ENCODE measurements at regions not wholly inside any gene's neighbourhood (a gene's known extent, or its start where the extent isn't known, plus 50 kb on each side); places are given as distances from the start of the nearest gene placed in this dataset.
A peak's percentile ranks its signal among the peaks of the same experiment; 100 is the strongest.
"Not testable (repeated sequence)": the region's sequence is repeated elsewhere in the genome, so short reads cannot be mapped to it uniquely, and the experiment has no call there.

GRCh38 chr11:16605894-16606783 is 132.3 kb upstream of the C11orf58 start:
- peak; percentile 67 for DNase-seq (ENCODE audit: low read depth, low spot score)
- H3K27ac ChIP-seq: peak overlapping the region; percentile 38

- peak overlapping the region; percentile 38 for H3K27ac ChIP-seq
- DNase-seq (ENCODE audit: low read depth, low spot score): no peak
Observed at GRCh38 chr11:16605389-16605893, 133.0 kb upstream of the C11orf58 start.

GRCh38 chr11:16604794-16605388 is 133.6 kb upstream of the C11orf58 start:
- DNase-seq (ENCODE audit: low read depth, low spot score): no peak

DNA sequence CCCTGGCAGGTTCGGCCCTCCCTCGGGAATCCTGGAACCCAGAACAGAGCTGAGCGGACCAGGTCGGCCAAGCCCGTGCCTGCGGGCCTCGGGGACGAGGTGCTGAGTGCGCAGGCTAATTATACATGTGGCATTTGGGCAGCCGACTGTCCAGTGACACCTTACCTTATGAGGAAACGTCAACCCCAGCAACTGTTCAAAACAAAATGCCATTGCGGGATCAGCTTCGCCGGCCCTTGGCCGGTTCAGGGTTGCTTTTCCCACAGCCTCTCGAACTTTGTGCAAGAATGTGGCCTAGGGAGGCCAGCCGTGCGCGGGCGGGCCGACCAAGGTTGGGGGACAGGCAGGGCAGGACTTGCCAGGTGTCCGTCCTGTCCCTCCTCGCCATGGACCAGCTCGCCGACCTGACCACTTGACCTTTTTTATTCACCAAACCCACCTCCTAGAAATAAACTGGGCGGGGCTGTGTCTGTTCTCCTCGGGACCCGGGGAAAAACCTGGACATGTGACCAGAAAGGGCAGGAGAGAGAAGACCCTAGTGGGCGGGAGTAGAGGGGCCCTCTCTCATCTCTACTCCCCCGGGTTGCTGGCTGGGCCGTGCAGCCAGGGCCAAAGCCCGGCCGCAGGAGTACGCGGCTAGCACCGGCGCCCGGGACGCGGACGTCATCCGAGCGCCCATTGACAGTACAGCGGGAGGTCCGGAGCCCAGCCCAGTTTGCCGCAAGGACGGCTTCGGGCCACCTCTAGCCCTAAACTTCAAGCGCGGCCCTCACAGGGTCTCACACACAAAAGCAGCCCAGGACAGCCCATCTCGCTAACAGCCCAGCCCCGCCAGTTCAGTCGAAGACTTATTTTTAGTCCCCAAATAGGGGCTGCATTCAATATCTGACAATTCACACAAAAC is 134.3 kb upstream of the C11orf58 start:
- no peak overlapping the region for H3K27ac ChIP-seq
- DNase-seq (ENCODE audit: low read depth, low spot score): no peak

More at GRCh38 chr11:16604794-16605388, 133.6 kb upstream of the C11orf58 start:
- peak overlapping the region; percentile 38 for H3K27ac ChIP-seq

- no peak overlapping the region for H3K27ac ChIP-seq
- no peak for DNase-seq (ENCODE audit: low read depth, low spot score)
Observed at GRCh38 chr11:16603245-16603644, 135.2 kb upstream of the C11orf58 start.

DNA sequence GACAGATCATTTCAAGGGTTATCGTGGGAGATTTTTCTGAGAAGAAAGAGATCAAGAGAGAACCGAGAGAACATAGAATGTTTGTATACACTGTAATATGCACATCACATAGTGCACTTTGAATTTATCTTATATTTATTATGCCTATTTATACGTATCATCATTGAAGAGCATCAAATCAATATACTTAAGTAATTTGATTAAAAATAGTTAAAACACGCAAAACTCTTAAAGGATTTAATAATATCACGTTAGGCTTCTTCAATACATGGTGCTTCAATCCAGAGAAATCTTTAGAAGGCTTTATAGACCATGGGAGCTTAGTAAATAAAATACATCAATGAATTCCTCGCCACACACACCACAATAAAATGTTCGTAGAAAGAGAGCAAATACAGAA is 139.5 kb upstream of the C11orf58 start:
- DNase-seq (ENCODE audit: low read depth, low spot score): no peak
- no peak overlapping the region for H3K27ac ChIP-seq

DNA sequence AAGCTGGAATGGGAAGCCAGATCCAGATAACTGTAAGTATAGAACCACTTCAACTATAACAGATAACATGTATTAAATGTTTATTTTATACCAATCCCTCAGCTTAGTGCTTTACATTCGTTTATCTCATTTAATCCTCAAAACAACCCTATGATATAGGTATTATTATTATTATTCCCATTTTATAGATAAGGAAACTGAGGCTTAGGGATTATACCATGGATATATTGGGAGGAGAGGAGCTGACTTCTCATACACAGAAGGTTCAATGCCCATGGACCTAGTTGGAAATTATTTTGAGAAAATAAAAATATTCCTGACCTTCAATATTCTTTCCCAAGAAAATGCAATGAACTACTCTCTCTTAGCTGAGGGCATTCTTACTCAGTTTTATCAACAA is 140.4 kb upstream of the C11orf58 start:
- H3K27ac ChIP-seq: no peak overlapping the region
- no peak for DNase-seq (ENCODE audit: low read depth, low spot score)

DNA sequence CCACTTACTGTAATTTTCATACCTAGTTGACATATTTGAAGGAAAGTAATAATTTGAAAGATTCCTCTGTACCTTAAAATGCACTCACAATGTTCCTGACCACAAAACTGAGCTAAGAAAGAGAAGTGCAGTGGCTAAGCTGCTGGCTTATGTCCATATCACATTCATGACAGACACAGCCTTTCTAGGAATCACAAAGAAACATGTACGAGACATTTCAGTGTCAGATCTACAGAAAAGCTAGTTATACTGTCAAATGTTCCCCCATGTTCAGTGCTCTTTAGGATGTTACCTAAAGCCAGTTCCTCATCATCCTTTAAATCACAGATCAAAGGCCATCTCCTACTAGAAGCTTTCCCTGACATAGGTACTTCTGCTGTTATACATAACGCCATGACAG is 142.2 kb upstream of the C11orf58 start:
- no peak for DNase-seq (ENCODE audit: low read depth, low spot score)
- no peak overlapping the region for H3K27ac ChIP-seq

GRCh38 chr11:16591157-16591556 is 147.3 kb upstream of the C11orf58 start:
- H3K27ac ChIP-seq: no peak overlapping the region
- DNase-seq (ENCODE audit: low read depth, low spot score): no peak

DNA sequence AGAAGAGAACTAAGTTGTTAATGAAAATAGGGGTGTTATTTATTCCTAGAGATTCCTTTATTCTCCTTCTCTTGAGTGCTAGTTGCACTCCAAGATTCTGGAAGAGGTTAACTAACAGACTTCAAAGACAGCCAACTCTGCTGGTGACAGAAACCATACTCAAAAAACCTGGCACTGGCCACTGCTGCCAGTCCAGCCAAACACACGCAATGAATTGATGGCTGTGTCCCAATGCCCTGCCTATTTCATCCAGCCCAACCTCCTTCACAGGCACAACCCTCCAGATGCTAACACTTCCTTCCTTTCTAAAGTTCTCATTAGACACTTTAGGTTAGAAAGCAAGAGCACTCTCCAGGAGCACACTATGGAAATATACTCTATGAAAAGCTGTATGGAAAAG is 150.8 kb upstream of the C11orf58 start:
- no peak overlapping the region for H3K27ac ChIP-seq
- DNase-seq (ENCODE audit: low read depth, low spot score): no peak

DNA sequence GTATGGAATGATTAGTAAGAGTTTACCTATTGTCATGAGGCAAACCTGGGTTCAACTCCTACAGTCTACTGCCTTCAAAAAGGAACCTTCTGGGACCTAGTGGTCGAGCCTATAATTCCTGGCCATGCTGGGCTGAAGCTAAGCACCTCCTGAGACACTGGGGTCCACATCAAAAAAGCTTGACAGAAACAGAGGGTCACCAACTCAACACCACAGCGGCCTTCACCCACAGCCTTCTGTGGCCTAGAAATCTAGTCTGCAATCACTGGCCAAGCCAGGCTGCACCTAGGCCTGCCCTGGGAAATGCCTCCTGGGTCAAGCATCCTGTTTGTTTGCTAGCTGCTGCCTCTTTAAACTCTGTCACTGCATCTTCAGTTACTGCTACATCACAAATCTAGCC is 153.9 kb upstream of the C11orf58 start:
- DNase-seq (ENCODE audit: low read depth, low spot score): no peak
- H3K27ac ChIP-seq: no peak overlapping the region

GRCh38 chr11:16581078-16581477 is 157.4 kb upstream of the C11orf58 start:
- not testable (repeated sequence) for DNase-seq (ENCODE audit: low read depth, low spot score); H3K27ac ChIP-seq

DNA sequence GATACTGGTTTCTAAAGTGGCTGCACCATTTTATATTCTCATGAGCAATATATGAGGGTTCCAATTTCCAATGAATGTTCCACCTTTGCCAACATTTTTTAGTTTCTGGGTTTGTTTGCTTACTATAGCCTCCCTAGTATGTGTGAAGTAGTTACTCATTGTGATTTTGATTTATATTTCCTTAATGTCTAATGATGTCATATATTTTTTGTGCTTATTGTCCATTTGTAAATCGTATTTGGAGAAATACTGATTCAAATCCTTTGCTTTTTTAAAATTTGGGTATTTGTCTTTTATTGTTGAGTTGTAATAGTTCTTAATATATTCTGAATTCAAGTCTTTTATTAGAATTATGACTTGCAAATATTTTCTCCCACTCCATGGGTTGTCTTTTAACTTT is 161.0 kb upstream of the C11orf58 start:
- no peak for DNase-seq (ENCODE audit: low read depth, low spot score)

GRCh38 chr11:16574889-16575288 is 163.6 kb upstream of the C11orf58 start:
- not testable (repeated sequence) for H3K27ac ChIP-seq; DNase-seq (ENCODE audit: low read depth, low spot score)

More for the DNA sequence above, 161.0 kb upstream of the C11orf58 start:
- H3K27ac ChIP-seq: no peak overlapping the region

GRCh38 chr11:16572945-16573344 is 165.5 kb upstream of the C11orf58 start:
- no peak for DNase-seq (ENCODE audit: low read depth, low spot score)
- no peak overlapping the region for H3K27ac ChIP-seq

- H3K27ac ChIP-seq: no peak overlapping the region
- DNase-seq (ENCODE audit: low read depth, low spot score): no peak
Observed at GRCh38 chr11:16561150-16561549, 177.3 kb upstream of the C11orf58 start.

DNA sequence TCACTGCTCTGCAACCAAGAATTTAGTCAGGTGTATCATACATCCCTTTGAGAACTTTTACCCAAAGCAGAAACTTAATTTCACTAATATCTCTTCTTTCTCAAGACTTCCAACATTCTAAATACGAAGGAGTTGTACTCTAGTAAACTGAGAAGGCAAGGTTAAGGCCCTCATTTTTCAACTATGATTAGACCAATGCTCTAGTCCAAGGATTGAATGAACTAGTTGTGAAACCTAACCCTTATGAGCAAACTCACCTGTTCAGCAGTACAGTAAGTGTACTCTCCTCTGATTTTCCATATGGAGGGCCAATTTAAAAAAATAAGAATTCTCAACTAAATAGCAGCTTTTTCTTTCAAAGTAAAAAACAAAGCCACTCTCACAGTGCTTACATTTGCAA is 180.0 kb upstream of the C11orf58 start:
- no peak overlapping the region for H3K27ac ChIP-seq
- no peak for DNase-seq (ENCODE audit: low read depth, low spot score)

- H3K27ac ChIP-seq: no peak overlapping the region
- DNase-seq (ENCODE audit: low read depth, low spot score): no peak
Observed at GRCh38 chr11:16555956-16556355, 182.5 kb upstream of the C11orf58 start.

- H3K27ac ChIP-seq: no peak overlapping the region
- no peak for DNase-seq (ENCODE audit: low read depth, low spot score)
Observed at GRCh38 chr11:16554361-16554760, 184.1 kb upstream of the C11orf58 start.

DNA sequence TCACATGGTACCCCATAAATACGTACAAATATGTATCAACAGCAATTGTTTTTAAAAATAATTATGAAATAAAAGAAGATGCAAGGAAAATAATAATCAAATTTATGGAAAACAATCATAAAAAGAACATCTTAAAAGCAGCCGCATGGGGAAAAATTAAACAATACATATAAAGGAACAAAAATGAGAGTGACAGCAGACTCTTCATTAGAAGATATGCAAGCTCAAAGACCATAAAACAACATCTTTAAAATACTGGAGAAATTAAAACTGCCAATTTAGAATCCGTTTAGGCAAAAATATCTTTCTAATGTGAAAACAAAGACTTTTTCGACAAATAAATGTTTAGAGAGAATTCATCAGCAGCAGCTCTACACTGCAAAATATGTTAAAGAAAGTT is 190.6 kb upstream of the C11orf58 start:
- DNase-seq (ENCODE audit: low read depth, low spot score): no peak
- H3K27ac ChIP-seq: no peak overlapping the region

All from epithelial cell of prostate (primary cell).